GM18858 (cell line): ENCODE measurements at regions not wholly inside any gene's neighbourhood (a gene's known extent, or its start where the extent isn't known, plus 50 kb on each side); places are given as distances from the start of the nearest gene placed in this dataset.

Experiments
- ATAC-seq: cut with Tn5 transposase; IDR thresholded peaks from one replicate; pipeline ENCODE4 v1.9.1; 2021; ENCODE audit not compliant: unreplicated experiment

DNA sequence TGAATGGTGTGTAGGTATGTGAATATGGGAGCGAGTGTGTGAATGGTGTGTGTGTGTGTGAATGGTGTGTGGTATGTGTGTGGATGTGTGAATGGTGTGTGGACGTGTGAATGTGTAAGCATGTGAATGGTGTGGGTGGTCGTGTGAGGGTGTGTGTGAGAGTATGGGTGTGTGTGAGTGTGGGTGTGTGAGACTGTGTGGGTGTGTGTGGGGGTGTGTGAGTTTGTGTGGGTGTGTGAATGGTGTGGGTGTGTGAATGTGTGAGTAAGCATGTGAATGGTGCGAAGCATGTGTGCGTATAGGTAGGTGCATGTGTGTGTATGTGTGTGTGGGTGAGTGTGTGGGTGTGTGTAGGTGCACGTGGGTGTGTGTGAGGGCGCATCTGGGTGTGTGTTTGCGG, 160.7 kb upstream of the COBL start:
- no peak for ATAC-seq

DNA sequence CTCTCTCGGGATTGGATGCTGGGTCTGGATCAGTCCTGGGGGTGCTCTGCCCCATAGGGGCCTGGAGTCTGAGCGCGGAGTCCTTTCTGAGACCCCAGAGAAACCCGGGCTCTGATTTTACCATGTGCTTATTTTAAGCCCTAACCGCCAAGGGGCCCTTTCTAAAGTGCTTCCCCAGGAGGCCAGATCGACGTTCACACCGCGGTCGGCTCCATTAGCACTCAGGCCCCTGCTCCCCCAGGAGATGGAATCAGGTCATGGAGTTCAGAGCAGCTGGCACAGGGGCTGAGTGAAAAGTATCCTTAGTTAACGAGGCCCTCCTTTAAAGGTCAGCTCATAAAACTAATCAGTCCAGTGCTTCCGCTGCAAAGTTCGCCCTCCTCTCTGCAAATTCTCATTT, 159.4 kb upstream of the COBL start:
- no peak for ATAC-seq

- ATAC-seq = no peak
Measured at GRCh38 chr7:51472873-51473272, 156.3 kb upstream of the COBL start.

DNA sequence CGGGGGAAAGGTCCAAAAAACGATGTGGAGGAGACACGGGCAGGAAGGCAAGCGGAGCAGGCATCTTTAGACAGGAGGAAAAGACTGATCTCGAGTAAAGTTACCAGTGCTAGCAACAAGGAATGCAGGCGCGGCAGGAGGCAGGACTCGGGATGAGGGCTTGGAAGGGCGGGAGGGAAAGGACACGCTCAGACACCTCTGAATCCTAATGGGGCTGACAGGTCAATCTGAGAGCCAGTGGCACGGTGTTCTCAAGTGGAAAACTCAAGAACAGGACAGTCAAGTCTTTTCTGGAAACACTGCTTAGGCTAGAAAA, 155.3 kb upstream of the COBL start:
- no peak for ATAC-seq

- no peak for ATAC-seq
Measured at GRCh38 chr7:51471210-51471980, 154.8 kb upstream of the COBL start.

DNA sequence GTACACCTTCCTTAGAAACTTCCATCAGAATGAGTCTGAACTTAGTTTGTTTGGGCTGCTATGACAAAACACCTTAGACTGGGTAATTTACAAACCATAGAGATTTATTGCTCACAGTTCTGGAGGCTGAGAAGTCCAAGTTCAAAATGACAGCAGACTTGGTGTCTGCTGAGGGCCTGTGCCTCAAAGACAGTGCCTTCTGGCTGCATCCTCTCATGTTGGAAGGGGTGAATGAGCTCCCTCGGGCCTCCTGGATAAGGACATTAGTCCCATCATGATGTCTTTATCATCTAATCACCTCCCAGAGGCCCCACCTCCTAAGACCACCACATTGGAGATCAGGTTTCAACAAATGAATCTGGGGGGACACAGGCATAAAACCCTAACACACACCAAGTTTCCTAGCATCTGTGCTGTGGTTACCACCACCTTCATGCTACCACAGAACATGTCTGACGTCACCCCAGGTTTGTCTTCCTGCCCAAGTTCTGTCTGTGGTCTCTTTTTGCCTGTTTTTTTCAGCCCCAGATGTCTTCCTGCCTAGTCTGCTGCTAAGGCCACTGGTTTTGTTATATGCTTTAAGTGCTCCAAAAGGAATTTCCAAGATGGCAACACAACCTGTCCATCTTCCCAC, 150.9 kb upstream of the COBL start:
- ATAC-seq = no peak

- ATAC-seq = no peak
Measured at GRCh38 chr7:51459809-51460208, 143.2 kb upstream of the COBL start.

DNA sequence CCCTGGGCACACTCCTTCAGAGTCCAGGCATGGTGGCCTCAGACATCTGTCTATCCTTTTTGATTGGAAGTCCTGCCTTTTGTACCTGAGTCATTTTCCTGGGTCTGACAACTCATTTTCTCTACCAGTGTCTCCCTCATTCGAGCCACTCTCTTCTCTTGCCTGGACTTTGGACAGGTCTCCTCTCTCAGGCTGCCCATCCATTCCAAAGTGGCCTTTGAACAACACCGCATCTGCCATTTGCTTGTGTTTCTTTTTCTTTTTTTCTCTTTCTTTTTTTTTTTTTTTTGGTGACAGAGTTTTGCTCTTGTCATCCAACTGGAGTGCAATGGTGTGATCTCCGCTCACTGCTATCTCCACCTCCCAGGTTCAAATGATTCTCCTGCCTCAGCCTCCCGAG, 142.1 kb upstream of the COBL start:
- ATAC-seq = no peak

DNA sequence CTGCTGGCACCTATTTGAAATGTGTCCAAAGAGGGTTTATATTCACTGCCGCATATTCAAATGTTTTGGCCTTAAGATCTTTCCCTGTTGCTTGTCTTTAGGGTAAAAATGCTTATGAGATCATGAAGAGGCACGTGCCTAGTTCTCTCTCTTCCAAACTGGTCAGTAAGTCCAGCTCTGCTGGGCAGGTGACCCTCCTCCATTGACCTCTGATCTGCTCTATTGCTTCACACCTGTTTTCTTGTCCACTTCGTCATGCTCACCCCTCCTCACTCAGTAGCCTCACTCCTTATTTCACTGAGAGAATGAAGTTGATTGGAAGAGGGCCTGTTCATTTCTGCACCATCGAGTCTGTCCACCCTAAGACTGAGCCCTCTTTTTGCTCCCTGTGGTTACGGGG, 140.5 kb upstream of the COBL start:
- ATAC-seq = no peak

GRCh38 chr7:51456431-51457060, 139.9 kb upstream of the COBL start:
- no peak for ATAC-seq

GRCh38 chr7:51455948-51456347, 139.3 kb upstream of the COBL start:
- ATAC-seq = no peak

DNA sequence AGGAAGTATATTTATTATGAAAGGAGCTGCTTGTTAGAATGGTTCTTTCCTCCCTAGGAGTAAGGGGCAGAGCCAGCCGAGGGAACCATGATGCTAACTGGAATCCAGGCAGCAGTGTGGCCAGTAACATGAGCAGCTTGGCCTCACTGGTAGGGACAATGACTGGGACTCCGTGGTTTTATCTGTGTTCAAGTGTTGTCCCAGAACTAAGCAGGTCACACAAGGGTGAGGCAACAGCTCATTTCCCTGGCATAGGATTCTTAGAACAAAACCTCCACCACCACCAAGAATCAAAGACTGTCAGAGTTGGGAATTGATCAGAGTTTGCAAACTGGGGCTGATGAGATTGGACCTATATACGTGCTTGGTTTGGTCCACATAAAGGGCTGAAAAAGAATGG, 138.9 kb upstream of the COBL start:
- ATAC-seq = no peak

GRCh38 chr7:51455086-51455485, 138.5 kb upstream of the COBL start:
- ATAC-seq = no peak

GRCh38 chr7:51452694-51453093, 136.1 kb upstream of the COBL start:
- ATAC-seq = no peak

DNA sequence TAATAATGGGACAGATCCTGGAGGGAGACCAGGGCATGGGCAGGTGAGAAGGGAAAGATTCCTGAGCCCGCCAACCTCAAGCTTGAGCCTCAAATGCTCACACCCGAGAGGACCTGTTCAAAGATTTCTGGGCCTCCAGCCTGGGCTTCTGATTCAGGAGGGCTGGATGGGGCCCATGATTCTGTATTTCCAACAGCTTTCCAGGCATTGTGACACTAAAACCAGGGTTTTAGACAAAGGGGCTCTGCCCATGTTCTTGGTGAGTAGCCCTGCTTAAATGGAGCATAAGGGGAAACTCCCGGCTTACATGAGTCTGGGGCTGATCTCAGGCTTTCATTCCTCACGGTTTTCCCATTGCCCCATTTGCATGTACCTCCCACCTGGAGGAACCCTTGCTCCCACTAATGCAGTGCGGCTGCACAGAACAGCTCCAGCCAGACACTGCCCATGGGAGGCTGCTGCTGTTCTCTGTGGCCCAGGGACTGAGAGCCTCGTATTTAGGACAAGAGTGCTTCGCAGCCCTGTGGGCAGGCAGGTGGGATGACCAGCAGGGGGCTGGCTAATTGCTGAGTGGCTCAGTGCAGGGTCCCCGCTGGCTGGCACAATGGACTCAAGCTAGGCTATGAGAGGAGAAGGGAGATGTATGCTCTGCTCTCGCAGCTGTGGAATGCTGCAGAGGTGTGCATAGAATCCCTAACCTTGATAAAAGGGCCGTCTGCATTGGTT, 135.3 kb upstream of the COBL start:
- no peak for ATAC-seq

DNA sequence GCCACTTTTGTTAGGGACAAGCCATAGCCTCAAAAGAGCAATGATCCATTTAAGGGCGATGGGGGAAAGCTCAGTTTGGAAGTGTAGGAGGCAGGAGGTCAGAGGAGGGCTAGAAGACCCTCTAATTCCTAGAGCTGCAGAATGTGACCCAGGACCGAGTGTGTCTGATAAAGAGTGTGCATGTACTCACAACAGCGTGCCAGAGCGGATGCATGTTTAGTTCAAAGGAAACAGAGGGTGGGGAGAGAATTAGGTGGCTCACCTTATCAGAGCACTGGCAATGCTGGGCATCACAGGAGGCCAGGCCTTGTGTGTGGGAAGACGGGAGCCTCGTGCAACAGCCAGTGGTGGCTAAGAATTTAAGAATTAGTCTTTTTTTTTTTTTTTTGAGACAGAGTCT, 133.9 kb upstream of the COBL start:
- ATAC-seq = no peak

DNA sequence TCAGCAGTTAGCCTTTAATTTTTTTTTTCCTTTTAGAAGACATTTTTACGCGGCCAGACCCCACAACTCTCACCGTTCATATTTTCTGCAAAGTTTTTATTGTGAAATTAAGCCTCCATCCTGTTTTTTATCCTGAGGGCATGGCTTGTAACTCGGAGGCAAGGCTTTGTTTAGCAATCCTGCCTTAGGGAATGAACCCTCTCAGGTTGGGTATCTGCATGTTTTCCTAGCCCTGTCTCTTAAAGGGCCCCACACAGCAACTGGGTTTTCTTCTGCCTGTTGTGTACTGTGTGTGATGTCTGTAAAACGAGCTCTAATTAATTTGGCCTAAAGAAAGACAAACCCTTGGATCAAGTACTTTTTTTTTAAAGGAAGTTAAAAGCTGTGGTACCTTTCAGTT, 130.2 kb upstream of the COBL start:
- no peak for ATAC-seq

GRCh38 chr7:51446356-51446755, 129.7 kb upstream of the COBL start:
- no peak for ATAC-seq

- no peak for ATAC-seq
Measured at GRCh38 chr7:51444936-51445335, 128.3 kb upstream of the COBL start.

DNA sequence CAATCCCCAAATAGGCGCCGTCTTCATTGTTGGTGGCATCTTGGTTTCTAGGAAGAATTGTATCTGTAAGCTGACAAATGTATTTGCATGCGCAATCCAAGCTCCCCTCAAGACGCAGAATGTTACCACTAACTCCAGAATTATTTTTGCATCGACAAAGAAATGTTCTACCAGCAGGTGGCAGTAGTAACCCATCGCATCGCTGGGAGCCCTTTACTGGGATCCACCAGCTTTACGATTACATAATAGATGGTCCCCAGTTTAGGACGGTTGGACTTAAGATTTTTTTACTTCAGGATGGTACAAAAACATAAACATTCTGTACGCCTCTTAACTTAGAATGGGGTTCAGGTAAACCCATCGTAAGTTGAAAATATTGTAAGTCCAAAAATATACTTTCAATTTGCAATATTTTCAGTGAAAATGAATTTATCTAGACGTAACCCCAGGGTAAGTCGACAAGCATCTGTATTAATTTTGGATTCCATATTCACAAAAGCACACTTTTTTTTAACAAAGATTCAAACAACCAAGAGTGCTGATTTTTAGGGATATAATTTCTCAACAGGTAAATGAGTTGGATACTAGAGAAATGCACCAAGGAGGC, 114.0 kb upstream of the COBL start:
- peak; percentile 46 for ATAC-seq

- no peak for ATAC-seq
Measured at GRCh38 chr7:51428217-51428887, 111.7 kb upstream of the COBL start.
